ENCODE measurements at regions not wholly inside any gene's neighbourhood (a gene's known extent, or its start where the extent isn't known, plus 50 kb on each side); places are given as distances from the start of the nearest gene placed in this dataset.

- H3K4me1 ChIP-seq = no peaks in the 10 kb centered on the region
- no peaks in the 10 kb centered on the region for H3K27me3 ChIP-seq
- DNase-seq = no peak
- no peaks in the 10 kb centered on the region for H3K9me3 ChIP-seq
- TF ChIP-seq POLR2A (IDR thresholded peaks at IDR 0.05) (no peak), CTCF (IDR thresholded peaks at IDR 0.05) (no peak)
- no peaks in the 10 kb centered on the region for H3K36me3 ChIP-seq
- intact Hi-C loops (cut with DNase I; ENCODE audit: low total_unique reads) = no loop called here
- H3K4me3 ChIP-seq = no peak overlapping the region
- H3K27ac ChIP-seq = no peak overlapping the region
Measured at GRCh38 chr1:212526111-212526491, 82.5 kb upstream of the ATF3 start.

GRCh38 chr1:212528501-212528900 lies 80.1 kb upstream of the ATF3 start:
- H3K27me3 ChIP-seq = no peaks in the 10 kb centered on the region
- intact Hi-C loops (cut with DNase I; ENCODE audit: low total_unique reads) = no loop called here
- no peak overlapping the region for H3K27ac ChIP-seq
- no peaks in the 10 kb centered on the region for H3K4me1 ChIP-seq
- TF ChIP-seq CTCF (IDR thresholded peaks at IDR 0.05) (no peak), POLR2A (IDR thresholded peaks at IDR 0.05) (no peak)
- no peaks in the 10 kb centered on the region for H3K9me3 ChIP-seq
- no peak overlapping the region for H3K4me3 ChIP-seq
- H3K36me3 ChIP-seq = no peaks in the 10 kb centered on the region
- no peak for DNase-seq

GRCh38 chr1:212529211-212529741 lies 79.3 kb upstream of the ATF3 start:
- no peak overlapping the region for H3K4me3 ChIP-seq
- TF ChIP-seq CTCF (IDR thresholded peaks at IDR 0.05) (no peak), POLR2A (IDR thresholded peaks at IDR 0.05) (no peak)
- no peaks in the 10 kb centered on the region for H3K36me3 ChIP-seq
- no peak for DNase-seq
- intact Hi-C loops (cut with DNase I; ENCODE audit: low total_unique reads) = no loop called here
- H3K4me1 ChIP-seq = no peaks in the 10 kb centered on the region
- no peaks in the 10 kb centered on the region for H3K9me3 ChIP-seq
- no peaks in the 10 kb centered on the region for H3K27me3 ChIP-seq
- H3K27ac ChIP-seq = no peak overlapping the region

- TF ChIP-seq CTCF (IDR thresholded peaks at IDR 0.05) (no peak), POLR2A (IDR thresholded peaks at IDR 0.05) (no peak)
- H3K36me3 ChIP-seq = no peaks in the 10 kb centered on the region
- H3K4me3 ChIP-seq = no peak overlapping the region
- H3K27me3 ChIP-seq = no peaks in the 10 kb centered on the region
- DNase-seq = no peak
- intact Hi-C loops (cut with DNase I; ENCODE audit: low total_unique reads) = no loop called here
- H3K9me3 ChIP-seq = no peaks in the 10 kb centered on the region
- H3K4me1 ChIP-seq = no peaks in the 10 kb centered on the region
- H3K27ac ChIP-seq = no peak overlapping the region
Measured at GRCh38 chr1:212531267-212531666, 77.3 kb upstream of the ATF3 start.

- intact Hi-C loops (cut with DNase I; ENCODE audit: low total_unique reads) = no loop called here
- H3K27me3 ChIP-seq = no peaks in the 10 kb centered on the region
Measured at GRCh38 chr1:212531796-212532195, 76.8 kb upstream of the ATF3 start.

More at GRCh38 chr1:212531796-212532195, 76.8 kb upstream of the ATF3 start:
- Histone ChIP-seq H3K4me1 (no peaks in the 10 kb centered on the region), H3K27ac (no peak overlapping the region), H3K36me3 (no peaks in the 10 kb centered on the region), H3K4me3 (no peak overlapping the region), H3K9me3 (no peaks in the 10 kb centered on the region)
- TF ChIP-seq CTCF (IDR thresholded peaks at IDR 0.05) (no peak), POLR2A (IDR thresholded peaks at IDR 0.05) (no peak)
- DNase-seq = no peak

Measured in uterus (tissue), 3 donors.